Adrenal gland (tissue), 5 donors: ENCODE measurements at regions not wholly inside any gene's neighbourhood (a gene's known extent, or its start where the extent isn't known, plus 50 kb on each side); places are given as distances from the start of the nearest gene placed in this dataset.

Experiments used
- CTCF ChIP-seq, 6 experiments: fragments of 450-650 bp in 4 of 6; fragments of 200-600 bp in 2 of 6; sonication (generic) in 1 of 6; IDR thresholded peaks; 1 replicate in 5 of 6; 2 replicates in 1 of 6; pipeline versions ENCODE4 v1.5.1 to v1.8.0; 2016 to 2021; ENCODE audit warnings: antibody characterized with exemption in 6 of 6, mild to moderate bottlenecking in 2 of 6, moderate library complexity in 1 of 6
- POLR2A ChIP-seq, 2 donors: fragments of 450-650 bp; IDR thresholded peaks; one replicate each; pipeline ENCODE4 v1.6.1; 2017; ENCODE audit warnings: antibody characterized with exemption in 2 of 2, mild to moderate bottlenecking in 2 of 2, moderate library complexity in 1 of 2
- donor health status: DM: no; HTN: no; CAD: no.

DNA sequence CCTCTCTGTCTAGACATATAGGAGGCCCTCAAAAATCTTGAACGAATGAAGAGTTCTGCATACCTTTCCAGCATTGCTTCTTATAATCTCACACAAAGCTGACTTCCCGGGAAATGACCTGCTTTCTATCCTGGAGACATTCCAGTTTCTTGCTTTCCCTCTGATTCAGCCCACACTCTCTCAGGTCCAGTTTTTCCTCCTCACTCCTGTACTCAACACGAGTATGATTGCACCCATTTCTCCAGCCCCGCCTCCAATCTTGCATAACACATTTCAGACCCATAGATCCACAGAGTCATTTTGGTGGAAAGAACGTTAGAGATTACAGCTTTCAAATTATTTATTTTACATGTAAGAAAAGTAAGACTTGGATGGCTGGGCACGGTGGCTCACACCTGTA lies 127.5 kb upstream of the TLR3 start:
- TF ChIP-seq CTCF (IDR thresholded peaks at IDR 0.05) (no peak), POLR2A (IDR thresholded peaks at IDR 0.05) (no peak)
